ENCODE measurements at regions not wholly inside any gene's neighbourhood (a gene's known extent, or its start where the extent isn't known, plus 50 kb on each side); places are given as distances from the start of the nearest gene placed in this dataset.
"Not testable (repeated sequence)": the region's sequence is repeated elsewhere in the genome, so short reads cannot be mapped to it uniquely, and the experiment has no call there.

GRCh38 chr14:38544776-38545175 is 288.9 kb upstream of the CLEC14A start:
- TF ChIP-seq CTCF (IDR thresholded peaks at IDR 0.05): no peak
- intact Hi-C loops (cut with DNase I): no loop called here
- Histone ChIP-seq H3K4me1 (no peaks in the 10 kb centered on the region), H3K9me3 (no peaks in the 10 kb centered on the region), H3K4me3 (no peak overlapping the region), H3K36me3 (no peaks in the 10 kb centered on the region), H3K27me3 (no peaks in the 10 kb centered on the region), H3K27ac (no peak overlapping the region)
- DNase-seq: no peak
- no peak for ATAC-seq
- 53 to 55% methylated on average over 2 of the region's 2 CpGs for WGBS, 2 donors

- H3K4me1 ChIP-seq; H3K27me3 ChIP-seq; H3K4me3 ChIP-seq; H3K27ac ChIP-seq; DNase-seq; H3K36me3 ChIP-seq; intact Hi-C loops (cut with DNase I); ATAC-seq; H3K9me3 ChIP-seq: not testable (repeated sequence)
- WGBS, 2 donors: 91 to 93% methylated on average over 5 of the region's 5 CpGs
Observed at GRCh38 chr14:38543851-38544250, 288.0 kb upstream of the CLEC14A start.

- WGBS, 2 donors: 77 to 86% methylated on average over 5 of the region's 5 CpGs
- H3K27ac ChIP-seq; H3K9me3 ChIP-seq; intact Hi-C loops (cut with DNase I); H3K4me1 ChIP-seq; ATAC-seq; H3K4me3 ChIP-seq; DNase-seq; H3K36me3 ChIP-seq; H3K27me3 ChIP-seq: not testable (repeated sequence)
Observed at GRCh38 chr14:38538053-38538452, 282.2 kb upstream of the CLEC14A start.

- intact Hi-C loops (cut with DNase I): no loop called here
- 42 to 57% methylated on average over 4 of the region's 4 CpGs for WGBS, 2 donors
- TF ChIP-seq CTCF (IDR thresholded peaks at IDR 0.05): no peak
Observed at GRCh38 chr14:38536376-38537038, 280.6 kb upstream of the CLEC14A start.

GRCh38 chr14:38528582-38528981 is 272.7 kb upstream of the CLEC14A start:
- no peak for TF ChIP-seq CTCF (IDR thresholded peaks at IDR 0.05)
- H3K27me3 ChIP-seq: no peaks in the 10 kb centered on the region
- ATAC-seq: no peak
- no peak for DNase-seq
- no peaks in the 10 kb centered on the region for H3K4me1 ChIP-seq
- no peak overlapping the region for H3K27ac ChIP-seq
- no peaks in the 10 kb centered on the region for H3K9me3 ChIP-seq
- no peaks in the 10 kb centered on the region for H3K36me3 ChIP-seq
- no peak overlapping the region for H3K4me3 ChIP-seq
- intact Hi-C loops (cut with DNase I): no loop called here

More at GRCh38 chr14:38536376-38537038, 280.6 kb upstream of the CLEC14A start:
- Histone ChIP-seq H3K27me3 (no peaks in the 10 kb centered on the region), H3K4me3 (no peak overlapping the region), H3K27ac (no peak overlapping the region), H3K36me3 (no peaks in the 10 kb centered on the region), H3K4me1 (no peaks in the 10 kb centered on the region), H3K9me3 (no peaks in the 10 kb centered on the region)
- DNase-seq (no peak), ATAC-seq (no peak)

Data from heart right ventricle (tissue), 16 donors.